MCF 10A (cell line): ENCODE measurements at regions not wholly inside any gene's neighbourhood (a gene's known extent, or its start where the extent isn't known, plus 50 kb on each side); places are given as distances from the start of the nearest gene placed in this dataset.

Source experiments
- BruUV-seq: library from RNA; stranded (reverse); fragments of 400-500 nt; replicated peaks from 2 replicates; lab custom pipeline; 2021; lab: Mats Ljungman, UMichigan
- CTCF ChIA-PET: fragments of 300-600 bp; sonication (Branson Sonifier 250); formaldehyde crosslinking; extraction: SDS; loops from one replicate; lab custom pipeline; 2021; ENCODE audit warnings: antibody characterized with exemption, inconsistent platforms; lab: Yijun Ruan, JAX
- POLR2A ChIA-PET: fragments of 300-600, 350-650 bp; sonication (Branson Sonifier 250); formaldehyde crosslinking; extraction: SDS; loops from one replicate; lab custom pipeline; 2020; ENCODE audit warnings: antibody characterized with exemption, inconsistent platforms; lab: Yijun Ruan, JAX
- DNase-seq: peaks from one replicate; pipeline ENCODE4 v3.0.0-alpha.2; 2018; ENCODE audit not compliant: unreplicated experiment
- H3K27ac Mint-ChIP-seq: one replicate; pipeline ENCODE4 v1.8.0; 2022; ENCODE audit warnings: mild to moderate bottlenecking, low read depth, mixed read lengths; ENCODE audit not compliant: unreplicated experiment
- H3K27me3 Mint-ChIP-seq: one replicate; pipeline ENCODE4 v1.8.0; 2022; ENCODE audit warnings: mixed read lengths; ENCODE audit not compliant: insufficient read depth, unreplicated experiment
- H3K36me3 Mint-ChIP-seq: one replicate; pipeline ENCODE4 v1.8.0; 2022; ENCODE audit warnings: mild to moderate bottlenecking, moderate library complexity, mixed read lengths; ENCODE audit not compliant: insufficient read depth, unreplicated experiment
- H3K4me1 Mint-ChIP-seq: one replicate; pipeline ENCODE4 v1.8.0; 2022; ENCODE audit warnings: mixed read lengths; ENCODE audit not compliant: insufficient read depth, unreplicated experiment
- H3K4me3 Mint-ChIP-seq: one replicate; pipeline ENCODE4 v1.8.0; 2022; ENCODE audit warnings: mild to moderate bottlenecking, moderate library complexity, mixed read lengths; ENCODE audit not compliant: unreplicated experiment
- H3K9me3 Mint-ChIP-seq: one replicate; pipeline ENCODE4 v1.8.0; 2022; ENCODE audit warnings: mixed read lengths; ENCODE audit not compliant: unreplicated experiment
- CTCF ChIP-seq: fragments of 200-600 bp; IDR thresholded peaks from one replicate; pipeline ENCODE4 v1.8.0; 2022; ENCODE audit warnings: antibody characterized with exemption, mild to moderate bottlenecking; ENCODE audit not compliant: unreplicated experiment
- intact Hi-C: fragments of 100-400 bp; cut with micrococcal nuclease; formaldehyde crosslinking; loops from 2 replicates; pipeline ENCODE4 v1.14.1; 2022

GRCh38 chr6:166683477-166683876 is 56.4 kb upstream of the RPS6KA2 start:
- no TSS peak for BruUV-seq
- ChIA-PET POLR2A (no interaction called here), CTCF (no interaction called here)
- H3K4me1 Mint-ChIP-seq, result no peaks in the 10 kb centered on the region
- H3K27ac Mint-ChIP-seq, result no peak overlapping the region
- H3K36me3 Mint-ChIP-seq, result peaks cover 6% of the 10 kb centered on the region
- no peak overlapping the region for H3K4me3 Mint-ChIP-seq
- no peak for TF ChIP-seq CTCF
- intact Hi-C loops, result no loop called here
- DNase-seq, result no peak
- peaks cover 32% of the 10 kb centered on the region for H3K27me3 Mint-ChIP-seq
- H3K9me3 Mint-ChIP-seq, result no peaks in the 10 kb centered on the region

- Mint-ChIP-seq H3K4me1 (no peaks in the 10 kb centered on the region), H3K27ac (no peak overlapping the region), H3K36me3 (peaks cover 6% of the 10 kb centered on the region), H3K4me3 (no peak overlapping the region), H3K27me3 (no peaks in the 10 kb centered on the region), H3K9me3 (no peaks in the 10 kb centered on the region)
- no peak for TF ChIP-seq CTCF
- CTCF ChIA-PET, result no interaction called here
- POLR2A ChIA-PET, result no interaction called here
- no peak for DNase-seq
- BruUV-seq, result no TSS peak
- intact Hi-C loops, result no loop called here
Measured at GRCh38 chr6:166679566-166679965, 52.5 kb upstream of the RPS6KA2 start.

- Mint-ChIP-seq H3K36me3 (peaks cover 6% of the 10 kb centered on the region), H3K4me1 (no peaks in the 10 kb centered on the region), H3K27ac (no peak overlapping the region), H3K9me3 (no peaks in the 10 kb centered on the region), H3K4me3 (no peak overlapping the region), H3K27me3 (no peaks in the 10 kb centered on the region)
- POLR2A ChIA-PET, result interaction anchor here (0.6 kb wide), 1 partner anchor 1202 kb away, joined by 3 read pairs; no protein-coding TSS in a partner anchor
- no TSS peak for BruUV-seq
- TF ChIP-seq CTCF, result no peak
- DNase-seq, result peak; percentile 62
- CTCF ChIA-PET, result no interaction called here
- intact Hi-C loops, result no loop called here
Measured at GRCh38 chr6:166678426-166678825, 51.4 kb upstream of the RPS6KA2 start.

- TF ChIP-seq CTCF, result no peak
- Mint-ChIP-seq H3K9me3 (no peaks in the 10 kb centered on the region), H3K27me3 (no peaks in the 10 kb centered on the region), H3K4me1 (no peaks in the 10 kb centered on the region), H3K4me3 (no peak overlapping the region), H3K36me3 (peaks cover 6% of the 10 kb centered on the region), H3K27ac (no peak overlapping the region)
- no TSS peak for BruUV-seq
- POLR2A ChIA-PET, result interaction anchor here (0.6 kb wide), 1 partner anchor 1203 kb away, joined by 3 read pairs; no protein-coding TSS in a partner anchor
- CTCF ChIA-PET, result no interaction called here
- intact Hi-C loops, result no loop called here
- peak; percentile 20 for DNase-seq
Measured at GRCh38 chr6:166677941-166678340, 50.9 kb upstream of the RPS6KA2 start.
